GM21526 (cell line): ENCODE measurements at regions not wholly inside any gene's neighbourhood (a gene's known extent, or its start where the extent isn't known, plus 50 kb on each side); places are given as distances from the start of the nearest gene placed in this dataset.

Experiments
- ATAC-seq: cut with Tn5 transposase; IDR thresholded peaks from one replicate; pipeline ENCODE4 v1.9.1; 2021; ENCODE audit warnings: moderate library complexity; ENCODE audit not compliant: unreplicated experiment, low FRiP score

DNA sequence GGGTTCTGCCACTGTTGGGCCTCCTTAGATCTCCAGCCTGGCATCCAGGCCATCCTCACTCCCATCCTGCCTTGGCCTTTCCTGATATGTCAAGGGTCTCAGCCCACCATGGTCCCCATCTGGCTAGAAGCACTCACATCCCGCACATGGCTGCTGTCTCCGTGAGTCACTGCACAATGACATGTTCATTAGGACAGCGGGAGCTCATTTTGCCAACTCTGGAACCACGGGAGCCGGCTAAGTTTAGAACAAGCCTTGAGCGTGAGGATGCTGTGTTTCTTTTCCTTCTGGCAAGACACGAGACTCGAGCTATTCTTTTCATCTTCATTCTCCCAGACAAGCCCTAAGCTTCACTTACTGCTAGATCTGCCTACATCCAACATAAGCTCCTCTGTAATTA lies 65.7 kb upstream of the KSR1 start:
- ATAC-seq: no peak

DNA sequence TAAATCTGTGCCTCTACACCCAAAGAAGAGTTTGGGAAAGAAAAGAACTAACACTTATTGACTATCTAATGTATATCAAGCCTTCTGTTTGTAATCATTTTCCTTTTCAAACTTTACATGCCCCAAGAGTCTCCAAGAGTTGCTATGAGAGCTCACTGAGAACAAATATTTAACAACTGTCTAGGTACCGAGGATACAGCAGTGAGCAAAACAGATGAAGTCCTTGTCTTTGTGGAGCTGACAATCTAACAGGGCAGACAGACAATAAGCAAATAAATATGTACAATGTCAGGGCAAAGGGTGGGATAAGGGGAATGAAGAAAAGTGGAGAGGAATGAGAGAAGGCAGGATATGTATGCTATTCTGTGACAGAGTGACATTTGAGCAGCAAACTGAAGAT lies 64.8 kb upstream of the KSR1 start:
- ATAC-seq: no peak

DNA sequence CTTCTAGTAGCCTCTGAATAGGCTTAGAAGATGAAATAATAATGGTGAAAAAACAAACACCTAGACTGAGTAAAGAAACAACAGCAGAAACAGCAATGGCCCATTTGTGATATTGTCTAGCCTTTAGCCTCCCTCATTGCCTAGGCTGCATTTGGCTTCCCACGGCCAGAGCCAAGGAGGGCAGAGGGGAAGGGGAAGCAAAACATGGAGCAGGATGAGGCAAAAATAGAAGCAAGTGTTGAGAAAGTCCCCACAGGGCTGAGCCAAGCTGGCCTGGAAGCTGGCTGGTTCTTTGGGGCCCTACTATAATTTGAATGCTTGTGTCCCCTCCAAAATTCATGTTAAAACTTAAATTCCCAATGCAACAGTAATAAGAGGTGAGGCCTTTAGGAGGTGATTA lies 60.2 kb upstream of the KSR1 start:
- ATAC-seq: no peak

DNA sequence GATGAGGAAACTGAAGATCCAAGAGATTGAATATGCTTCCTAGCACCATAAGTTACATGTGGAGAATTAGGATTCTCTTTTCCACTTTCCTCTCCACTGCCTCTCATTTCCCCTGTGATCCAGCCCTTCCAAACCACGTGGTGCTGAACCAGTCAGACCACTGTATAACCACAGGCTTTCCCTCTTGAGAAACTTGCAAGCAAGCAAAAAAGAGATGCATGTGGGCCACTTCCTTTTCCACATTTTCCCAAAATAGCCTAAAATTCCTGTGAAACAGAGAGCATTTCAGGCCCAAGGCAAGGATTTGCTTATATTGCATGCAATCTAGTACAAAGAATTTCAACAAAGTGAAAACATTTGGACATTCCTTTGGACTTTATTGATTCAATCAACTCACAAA lies 59.3 kb upstream of the KSR1 start:
- ATAC-seq: no peak

DNA sequence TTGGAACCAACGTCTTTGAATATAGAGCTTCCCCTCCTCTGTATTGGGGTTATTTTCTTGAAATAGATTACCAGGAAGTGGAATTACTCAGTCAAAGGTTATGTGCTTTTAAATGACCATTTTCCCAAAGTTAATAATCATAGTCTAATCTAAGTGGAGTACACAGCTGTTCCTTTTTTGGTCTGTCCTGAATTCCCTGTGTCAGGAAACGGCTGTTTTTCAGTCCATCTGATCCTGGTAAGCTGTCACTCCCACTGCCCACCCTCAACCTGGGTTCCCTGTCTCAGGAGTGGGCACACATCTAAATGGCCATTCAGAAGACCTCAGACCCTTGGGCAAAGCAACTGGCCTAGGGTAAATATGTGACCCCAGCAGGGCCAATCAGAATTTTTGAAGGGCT lies 57.6 kb upstream of the KSR1 start:
- no peak for ATAC-seq

DNA sequence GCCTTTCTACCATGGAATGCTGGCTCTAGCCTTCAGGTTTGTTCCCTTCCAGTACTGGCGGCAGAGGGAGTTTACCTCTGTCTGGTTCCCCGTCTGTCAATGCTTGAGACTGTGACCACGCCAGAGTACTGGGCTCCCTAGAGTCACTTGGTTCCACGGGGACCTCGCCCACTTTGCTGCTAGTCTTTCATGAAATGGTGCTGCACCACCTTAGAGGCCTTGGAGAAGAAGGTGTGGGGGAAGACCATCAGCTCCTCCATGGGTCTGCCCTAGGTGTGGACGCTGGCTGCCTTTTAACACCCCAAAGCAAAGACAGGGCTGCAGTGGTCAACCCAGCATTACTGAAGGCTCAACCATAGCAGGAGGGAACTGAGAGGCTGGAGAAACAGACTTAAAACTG lies 55.3 kb upstream of the KSR1 start:
- no peak for ATAC-seq

DNA sequence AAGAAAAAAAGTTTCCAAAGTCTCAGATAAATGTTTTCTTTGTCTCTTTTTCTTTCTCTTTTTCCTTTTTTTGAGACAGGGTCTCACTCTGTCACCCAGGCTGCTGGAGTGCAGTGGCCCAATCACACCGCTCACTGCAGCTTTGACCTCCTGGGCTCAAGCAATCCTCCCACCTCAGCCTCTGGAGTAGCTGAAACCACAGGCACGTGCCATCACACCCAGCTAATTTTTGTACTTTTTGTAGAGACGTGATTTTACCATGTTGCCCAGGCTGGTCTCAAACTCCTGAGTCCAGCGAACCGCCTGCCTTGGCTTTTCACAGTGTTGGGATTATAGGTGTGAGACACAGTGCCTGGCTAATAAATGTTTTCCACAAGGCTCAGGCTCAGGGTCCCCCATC lies 53.3 kb upstream of the KSR1 start:
- ATAC-seq: no peak

DNA sequence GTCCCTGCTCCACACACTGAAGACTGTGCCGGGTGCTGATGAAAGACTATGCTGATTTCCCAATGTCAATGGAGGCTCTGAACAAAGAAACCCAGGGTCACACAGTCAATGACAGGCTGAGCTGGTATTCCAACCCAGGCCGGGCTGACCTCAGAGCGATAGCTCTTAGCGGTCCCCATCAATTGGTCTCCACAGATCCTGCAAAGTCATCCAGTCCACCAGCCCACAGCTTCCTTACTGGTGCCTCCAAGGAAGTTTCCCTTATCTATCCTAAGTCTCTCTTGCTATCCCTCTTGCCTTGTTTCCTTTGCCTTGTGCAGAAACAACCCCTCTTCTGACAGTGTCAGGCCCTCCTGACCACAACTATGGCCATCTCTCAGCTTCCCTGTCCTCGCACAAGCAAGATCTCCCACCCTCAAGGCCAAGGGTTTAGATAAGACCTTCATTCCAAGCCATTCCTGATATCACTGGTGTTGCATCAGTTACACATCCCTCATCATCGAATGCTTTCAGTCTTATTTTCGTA lies 52.7 kb upstream of the KSR1 start:
- no peak for ATAC-seq

DNA sequence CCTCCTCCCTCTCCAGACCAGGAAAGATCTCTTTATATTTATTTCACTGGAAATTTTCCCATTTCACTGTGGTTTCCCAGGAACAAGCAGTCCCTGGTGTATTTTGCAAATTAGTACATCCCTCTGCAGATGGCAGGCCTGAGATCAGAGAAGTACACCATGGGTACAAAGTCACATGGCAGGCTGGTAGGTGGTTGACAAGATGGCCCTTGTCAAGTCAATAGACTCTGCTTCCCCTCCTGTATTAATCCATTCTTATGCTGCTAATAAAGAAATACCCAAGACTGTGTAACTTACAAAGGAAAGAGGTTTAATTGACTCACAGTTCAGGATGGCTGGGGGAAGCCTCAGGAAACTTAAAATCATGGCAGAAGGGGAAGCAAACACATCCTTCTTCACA lies 51.6 kb upstream of the KSR1 start:
- ATAC-seq: no peak
